Gastrocnemius medialis (tissue), 4 donors: ENCODE measurements at regions not wholly inside any gene's neighbourhood (a gene's known extent, or its start where the extent isn't known, plus 50 kb on each side); places are given as distances from the start of the nearest gene placed in this dataset.

Experiments
- POLR2A ChIP-seq, 2 donors: fragments of 450-650 bp; IDR thresholded peaks; one replicate each; pipeline ENCODE4 v1.6.1; 2017; ENCODE audit warnings: antibody characterized with exemption in 2 of 2, mild to moderate bottlenecking in 2 of 2, moderate library complexity in 2 of 2
- TF ChIP-seq, protein P1 (sequence below), 5 experiments: fragments of 450-650 bp in 3 of 5; fragments of 200-600 bp in 2 of 5; sonication (generic) in 2 of 5; IDR thresholded peaks in 4 of 5; conservative IDR thresholded peaks in 1 of 5; 1 replicate in 4 of 5; 2 replicates in 1 of 5; pipeline ENCODE4 v1.5.1; 2016 to 2019; ENCODE audit warnings: antibody characterized with exemption in 5 of 5, mild to moderate bottlenecking in 3 of 5, moderate library complexity in 3 of 5

DNA sequence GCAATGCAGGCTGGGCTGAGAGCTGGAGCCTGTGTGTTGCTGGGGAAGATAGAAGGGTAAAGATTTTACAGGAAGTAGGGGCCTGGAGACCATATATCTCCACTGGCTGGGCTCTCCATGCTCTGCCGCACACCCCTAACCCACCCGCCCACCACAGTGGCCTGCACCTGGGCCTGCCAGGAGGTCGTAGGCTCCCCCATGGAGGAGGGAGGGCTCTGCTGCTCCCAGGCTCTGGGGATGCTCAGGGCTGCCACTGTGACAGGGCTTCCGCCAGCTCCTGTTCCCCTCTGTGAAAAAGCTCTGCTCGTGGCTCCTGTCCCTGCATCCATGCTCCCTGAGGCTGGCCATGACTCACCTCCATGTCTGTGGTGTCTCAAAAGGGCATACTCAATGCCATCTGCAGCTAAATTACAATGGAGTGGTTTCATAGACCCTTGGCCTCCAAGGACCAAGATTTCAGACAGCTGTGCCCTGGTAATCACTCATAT, 106.0 kb downstream of the CXCL12 start:
- TF ChIP-seq POLR2A (IDR thresholded peaks at IDR 0.05), result no peak
- TF ChIP-seq, protein P1, sequence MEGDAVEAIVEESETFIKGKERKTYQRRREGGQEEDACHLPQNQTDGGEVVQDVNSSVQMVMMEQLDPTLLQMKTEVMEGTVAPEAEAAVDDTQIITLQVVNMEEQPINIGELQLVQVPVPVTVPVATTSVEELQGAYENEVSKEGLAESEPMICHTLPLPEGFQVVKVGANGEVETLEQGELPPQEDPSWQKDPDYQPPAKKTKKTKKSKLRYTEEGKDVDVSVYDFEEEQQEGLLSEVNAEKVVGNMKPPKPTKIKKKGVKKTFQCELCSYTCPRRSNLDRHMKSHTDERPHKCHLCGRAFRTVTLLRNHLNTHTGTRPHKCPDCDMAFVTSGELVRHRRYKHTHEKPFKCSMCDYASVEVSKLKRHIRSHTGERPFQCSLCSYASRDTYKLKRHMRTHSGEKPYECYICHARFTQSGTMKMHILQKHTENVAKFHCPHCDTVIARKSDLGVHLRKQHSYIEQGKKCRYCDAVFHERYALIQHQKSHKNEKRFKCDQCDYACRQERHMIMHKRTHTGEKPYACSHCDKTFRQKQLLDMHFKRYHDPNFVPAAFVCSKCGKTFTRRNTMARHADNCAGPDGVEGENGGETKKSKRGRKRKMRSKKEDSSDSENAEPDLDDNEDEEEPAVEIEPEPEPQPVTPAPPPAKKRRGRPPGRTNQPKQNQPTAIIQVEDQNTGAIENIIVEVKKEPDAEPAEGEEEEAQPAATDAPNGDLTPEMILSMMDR (IDR thresholded peaks at IDR 0.05 in 4 of 5, conservative IDR thresholded peaks at IDR 0.05 in 1 of 5), result no peak
